ENCODE measurements at regions not wholly inside any gene's neighbourhood (a gene's known extent, or its start where the extent isn't known, plus 50 kb on each side); places are given as distances from the start of the nearest gene placed in this dataset.

DNA sequence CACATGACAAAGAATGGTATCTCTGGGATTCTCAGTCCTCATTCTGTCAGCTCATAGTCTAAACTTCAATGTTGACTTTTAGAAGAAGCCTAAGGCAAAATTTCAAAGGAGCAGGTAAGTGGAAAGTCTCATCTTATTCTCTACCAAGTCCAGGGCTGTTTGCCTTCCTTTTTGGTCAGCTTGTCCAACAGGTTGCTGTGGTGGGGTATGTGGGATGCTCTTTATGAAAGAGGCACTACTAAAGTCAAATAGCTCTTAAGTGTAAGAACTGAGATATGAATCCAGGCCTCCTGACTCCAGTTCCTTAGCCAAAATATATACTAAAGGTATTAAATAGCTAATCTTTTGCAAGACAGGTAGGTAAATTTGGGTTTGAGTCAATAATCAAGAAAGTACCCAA lies 540.6 kb upstream of the SPRY2 start:
- Histone ChIP-seq H4K20me1 (ENCODE audit: insufficient read depth, low read length) (no peaks in the 10 kb centered on the region), H3K27ac (ENCODE audit: low read depth, low read length, poor library complexity, severe bottlenecking) (no peak overlapping the region), H3K4me3 (ENCODE audit: low read depth, low read length, poor library complexity, severe bottlenecking) (no peak overlapping the region), H3K4me1 (ENCODE audit: insufficient read depth, low read length, poor library complexity, severe bottlenecking) (no peaks in the 10 kb centered on the region), H2AFZ (ENCODE audit: low read length) (no peak overlapping the region), H3K4me2 (ENCODE audit: low read length) (no peak overlapping the region), H3K9me2 (ENCODE audit: insufficient read depth, low read length) (no peaks in the 10 kb centered on the region), H3K79me2 (ENCODE audit: insufficient read depth, low read depth, low read length) (no peaks in the 10 kb centered on the region), H3K9me3 (ENCODE audit: low read length) (no peaks in the 10 kb centered on the region), H3K36me3 (ENCODE audit: insufficient read depth, low read length) (no peaks in the 10 kb centered on the region)
- no peak for DNase-seq (ENCODE audit: low spot score)
- POLR2A ChIA-PET, result interaction anchor here (1.0 kb wide), 1 partner anchor 15 kb away, joined by 4 read pairs; no protein-coding TSS in a partner anchor
- no TSS peak for BruUV-seq (replicated peaks)
- intact Hi-C loops (cut with micrococcal nuclease; ENCODE audit: unreplicated experiment), result no loop called here
- TF ChIP-seq EZH2phosphoT487 (IDR thresholded peaks at IDR 0.05; ENCODE audit: borderline replicate concordance, low read depth, low read length), result no peak
- TF ChIP-seq, protein P1, sequence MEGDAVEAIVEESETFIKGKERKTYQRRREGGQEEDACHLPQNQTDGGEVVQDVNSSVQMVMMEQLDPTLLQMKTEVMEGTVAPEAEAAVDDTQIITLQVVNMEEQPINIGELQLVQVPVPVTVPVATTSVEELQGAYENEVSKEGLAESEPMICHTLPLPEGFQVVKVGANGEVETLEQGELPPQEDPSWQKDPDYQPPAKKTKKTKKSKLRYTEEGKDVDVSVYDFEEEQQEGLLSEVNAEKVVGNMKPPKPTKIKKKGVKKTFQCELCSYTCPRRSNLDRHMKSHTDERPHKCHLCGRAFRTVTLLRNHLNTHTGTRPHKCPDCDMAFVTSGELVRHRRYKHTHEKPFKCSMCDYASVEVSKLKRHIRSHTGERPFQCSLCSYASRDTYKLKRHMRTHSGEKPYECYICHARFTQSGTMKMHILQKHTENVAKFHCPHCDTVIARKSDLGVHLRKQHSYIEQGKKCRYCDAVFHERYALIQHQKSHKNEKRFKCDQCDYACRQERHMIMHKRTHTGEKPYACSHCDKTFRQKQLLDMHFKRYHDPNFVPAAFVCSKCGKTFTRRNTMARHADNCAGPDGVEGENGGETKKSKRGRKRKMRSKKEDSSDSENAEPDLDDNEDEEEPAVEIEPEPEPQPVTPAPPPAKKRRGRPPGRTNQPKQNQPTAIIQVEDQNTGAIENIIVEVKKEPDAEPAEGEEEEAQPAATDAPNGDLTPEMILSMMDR (conservative IDR thresholded peaks at IDR 0.05; ENCODE audit: low read length), result no peak
- CTCF ChIA-PET (ENCODE audit: unreplicated experiment), result no interaction called here

DNA sequence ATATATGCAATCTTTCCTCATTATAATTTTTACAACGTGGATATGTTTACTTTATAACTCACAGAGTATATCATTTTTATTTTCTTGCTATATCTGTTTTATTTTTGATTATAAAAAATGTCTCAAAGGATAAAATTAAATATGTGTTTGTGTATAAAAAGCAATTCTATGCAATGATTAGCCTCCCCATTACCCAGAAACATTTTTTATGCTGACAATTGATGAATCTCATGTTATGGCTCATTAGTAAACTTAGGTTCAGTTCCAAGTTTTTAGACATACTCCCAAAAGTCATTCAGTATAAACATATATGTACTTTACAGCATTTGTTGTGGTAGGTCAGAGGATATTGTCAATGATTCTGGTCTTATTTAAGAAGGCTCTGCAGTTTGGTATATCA lies 540.1 kb upstream of the SPRY2 start:
- Histone ChIP-seq H3K27ac (ENCODE audit: low read depth, low read length, poor library complexity, severe bottlenecking) (no peak overlapping the region), H3K9me3 (ENCODE audit: low read length) (no peaks in the 10 kb centered on the region), H3K36me3 (ENCODE audit: insufficient read depth, low read length) (no peaks in the 10 kb centered on the region), H2AFZ (ENCODE audit: low read length) (no peak overlapping the region), H3K4me1 (ENCODE audit: insufficient read depth, low read length, poor library complexity, severe bottlenecking) (no peaks in the 10 kb centered on the region), H3K79me2 (ENCODE audit: insufficient read depth, low read depth, low read length) (no peaks in the 10 kb centered on the region), H3K9me2 (ENCODE audit: insufficient read depth, low read length) (no peaks in the 10 kb centered on the region), H4K20me1 (ENCODE audit: insufficient read depth, low read length) (no peaks in the 10 kb centered on the region), H3K4me2 (ENCODE audit: low read length) (no peak overlapping the region), H3K4me3 (ENCODE audit: low read depth, low read length, poor library complexity, severe bottlenecking) (no peak overlapping the region)
- TF ChIP-seq, protein P1 (conservative IDR thresholded peaks at IDR 0.05; ENCODE audit: low read length), result no peak
- no peak for TF ChIP-seq EZH2phosphoT487 (IDR thresholded peaks at IDR 0.05; ENCODE audit: borderline replicate concordance, low read depth, low read length)
- intact Hi-C loops (cut with micrococcal nuclease; ENCODE audit: unreplicated experiment), result no loop called here
- CTCF ChIA-PET (ENCODE audit: unreplicated experiment), result no interaction called here
- BruUV-seq (replicated peaks), result no TSS peak
- DNase-seq (ENCODE audit: low spot score), result no peak
- POLR2A ChIA-PET, result interaction anchor here (1.0 kb wide), 1 partner anchor 15 kb away, joined by 4 read pairs; no protein-coding TSS in a partner anchor

DNA sequence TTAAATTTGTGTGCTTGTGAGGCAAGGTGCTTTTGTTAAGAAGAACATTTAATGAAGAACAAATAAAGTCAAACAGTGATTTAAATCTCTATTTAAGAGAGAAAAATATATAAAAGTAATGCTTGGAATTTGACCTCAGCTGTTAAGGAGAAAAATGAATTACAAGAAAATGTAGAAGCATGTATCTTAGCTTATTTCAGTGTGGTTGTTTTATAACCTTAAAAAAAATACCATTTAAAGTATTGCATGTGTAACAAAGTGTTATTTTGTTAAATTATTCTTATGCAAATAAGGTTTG lies 537.0 kb upstream of the SPRY2 start:
- H2AFZ ChIP-seq (ENCODE audit: low read length), result no peak overlapping the region
- H3K9me3 ChIP-seq (ENCODE audit: low read length), result no peaks in the 10 kb centered on the region
- POLR2A ChIA-PET, result no interaction called here
- no peak for DNase-seq (ENCODE audit: low spot score)
- H3K4me3 ChIP-seq (ENCODE audit: low read depth, low read length, poor library complexity, severe bottlenecking), result no peak overlapping the region
- no TSS peak for BruUV-seq (replicated peaks)
- H3K4me2 ChIP-seq (ENCODE audit: low read length), result no peak overlapping the region
- no peaks in the 10 kb centered on the region for H3K36me3 ChIP-seq (ENCODE audit: insufficient read depth, low read length)
- H3K4me1 ChIP-seq (ENCODE audit: insufficient read depth, low read length, poor library complexity, severe bottlenecking), result no peaks in the 10 kb centered on the region
- H3K9me2 ChIP-seq (ENCODE audit: insufficient read depth, low read length), result no peaks in the 10 kb centered on the region
- TF ChIP-seq, protein P1 (conservative IDR thresholded peaks at IDR 0.05; ENCODE audit: low read length), result no peak
- no peak for TF ChIP-seq EZH2phosphoT487 (IDR thresholded peaks at IDR 0.05; ENCODE audit: borderline replicate concordance, low read depth, low read length)
- CTCF ChIA-PET (ENCODE audit: unreplicated experiment), result no interaction called here
- intact Hi-C loops (cut with micrococcal nuclease; ENCODE audit: unreplicated experiment), result no loop called here
- H3K79me2 ChIP-seq (ENCODE audit: insufficient read depth, low read depth, low read length), result no peaks in the 10 kb centered on the region
- H3K27ac ChIP-seq (ENCODE audit: low read depth, low read length, poor library complexity, severe bottlenecking), result no peak overlapping the region
- H4K20me1 ChIP-seq (ENCODE audit: insufficient read depth, low read length), result no peaks in the 10 kb centered on the region
